ENCODE measurements at regions not wholly inside any gene's neighbourhood (a gene's known extent, or its start where the extent isn't known, plus 50 kb on each side); places are given as distances from the start of the nearest gene placed in this dataset.
"Not testable (repeated sequence)": the region's sequence is repeated elsewhere in the genome, so short reads cannot be mapped to it uniquely, and the experiment has no call there.

GRCh38 chr2:155662224-155662623 is 670.3 kb downstream of the NR4A2 start:
- no peak for DNase-seq (ENCODE audit: extremely low read depth in 1 of 11, low read depth in 9 of 11, low spot score in 4 of 11)

GRCh38 chr2:155653176-155653575 is 679.3 kb downstream of the NR4A2 start:
- DNase-seq (ENCODE audit: extremely low read depth in 1 of 11, low read depth in 9 of 11, low spot score in 4 of 11): no peak

- no peak for DNase-seq (ENCODE audit: extremely low read depth in 1 of 11, low read depth in 9 of 11, low spot score in 4 of 11)
Measured at GRCh38 chr2:155651851-155652250, 680.7 kb downstream of the NR4A2 start.

GRCh38 chr2:155645791-155646190 is 686.7 kb downstream of the NR4A2 start:
- DNase-seq (ENCODE audit: extremely low read depth in 1 of 11, low read depth in 9 of 11, low spot score in 4 of 11): no peak

GRCh38 chr2:155643056-155643775 is 689.3 kb downstream of the NR4A2 start:
- DNase-seq (ENCODE audit: extremely low read depth in 1 of 11, low read depth in 9 of 11, low spot score in 4 of 11): no peak

- DNase-seq (ENCODE audit: extremely low read depth in 1 of 11, low read depth in 9 of 11, low spot score in 4 of 11): no peak
Measured at GRCh38 chr2:155633887-155634570, 698.5 kb downstream of the NR4A2 start.

GRCh38 chr2:155633060-155633839 is 699.3 kb downstream of the NR4A2 start:
- no peak for DNase-seq (ENCODE audit: extremely low read depth in 1 of 11, low read depth in 9 of 11, low spot score in 4 of 11)

GRCh38 chr2:155630760-155631159 is 701.8 kb downstream of the NR4A2 start:
- DNase-seq (ENCODE audit: extremely low read depth in 1 of 11, low read depth in 9 of 11, low spot score in 4 of 11): no peak

- DNase-seq (ENCODE audit: extremely low read depth in 1 of 11, low read depth in 9 of 11, low spot score in 4 of 11): no peak
Measured at GRCh38 chr2:155622443-155622842, 710.1 kb downstream of the NR4A2 start.

GRCh38 chr2:155600914-155601760 is 731.4 kb downstream of the NR4A2 start:
- no peak for DNase-seq (ENCODE audit: extremely low read depth in 1 of 11, low read depth in 9 of 11, low spot score in 4 of 11)

GRCh38 chr2:155600296-155600695 is 732.2 kb downstream of the NR4A2 start:
- no peak for DNase-seq (ENCODE audit: extremely low read depth in 1 of 11, low read depth in 9 of 11, low spot score in 4 of 11)

- no peak for DNase-seq (ENCODE audit: extremely low read depth in 1 of 11, low read depth in 9 of 11, low spot score in 4 of 11)
Measured at GRCh38 chr2:155599834-155600233, 732.7 kb downstream of the NR4A2 start.

GRCh38 chr2:155583674-155584195 is 748.8 kb downstream of the NR4A2 start:
- DNase-seq (ENCODE audit: extremely low read depth in 1 of 11, low read depth in 9 of 11, low spot score in 4 of 11): no peak

GRCh38 chr2:155574941-155575340 is 757.6 kb downstream of the NR4A2 start:
- DNase-seq (ENCODE audit: extremely low read depth in 1 of 11, low read depth in 9 of 11, low spot score in 4 of 11): no peak

- DNase-seq (ENCODE audit: extremely low read depth in 1 of 11, low read depth in 9 of 11, low spot score in 4 of 11): no peak
Measured at GRCh38 chr2:155547571-155547970, 785.0 kb downstream of the NR4A2 start.

GRCh38 chr2:155546721-155547555 is 785.6 kb downstream of the NR4A2 start:
- peak in 3 of 11 donors; percentile 0 to 1 (median 0) for DNase-seq (ENCODE audit: extremely low read depth in 1 of 11, low read depth in 9 of 11, low spot score in 4 of 11)

GRCh38 chr2:155539028-155539427 is 793.5 kb downstream of the NR4A2 start:
- not testable (repeated sequence) for DNase-seq (ENCODE audit: extremely low read depth in 1 of 11, low read depth in 9 of 11, low spot score in 4 of 11)

- DNase-seq (ENCODE audit: extremely low read depth in 1 of 11, low read depth in 9 of 11, low spot score in 4 of 11): no peak
Measured at GRCh38 chr2:155528034-155528433, 804.5 kb downstream of the NR4A2 start.

Data from renal cortex interstitium (tissue), 11 donors.